ENCODE measurements at regions not wholly inside any gene's neighbourhood (a gene's known extent, or its start where the extent isn't known, plus 50 kb on each side); places are given as distances from the start of the nearest gene placed in this dataset.

DNA sequence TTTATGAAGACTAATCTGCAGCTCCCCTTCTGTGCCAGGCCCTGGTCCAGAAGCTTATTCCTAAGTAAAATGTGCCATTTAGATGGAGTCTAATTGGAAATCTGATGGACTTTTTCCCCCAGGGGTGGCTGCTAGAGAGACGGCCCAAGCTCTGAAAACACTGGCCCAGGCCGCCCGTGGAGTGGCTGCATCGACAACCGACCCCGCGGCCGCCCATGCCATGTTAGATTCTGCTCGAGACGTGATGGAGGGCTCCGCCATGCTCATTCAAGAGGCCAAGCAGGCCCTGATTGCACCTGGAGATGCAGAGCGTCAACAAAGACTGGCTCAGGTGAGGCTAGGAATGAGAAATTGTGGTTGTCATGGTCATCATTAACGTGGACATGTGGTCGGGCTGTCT is 305.8 kb upstream of the TPM1 start:
- Histone ChIP-seq H3K27ac (no peak overlapping the region), H3K9me2 (replicated peaks; ENCODE audit: insufficient read depth) (no peaks in the 10 kb centered on the region), H4K20me1 (ENCODE audit: insufficient read depth, poor library complexity, severe bottlenecking) (no peaks in the 10 kb centered on the region), H3K9me3 (ENCODE audit: low read depth) (no peaks in the 10 kb centered on the region), H3K4me2 (no peak overlapping the region), H3K4me3 (no peak overlapping the region), H3K27me3 (no peaks in the 10 kb centered on the region), H3K79me2 (no peaks in the 10 kb centered on the region), H3K36me3 (replicated peaks; ENCODE audit: insufficient read depth, low read depth) (no peaks in the 10 kb centered on the region), H2AFZ (no peak overlapping the region), H3K4me1 (ENCODE audit: insufficient read depth) (no peaks in the 10 kb centered on the region)
- 97% methylated on average over 14 of the region's 14 CpGs for WGBS (ENCODE audit: low lambda C conversion rate, missing lambda C conversion rate)
- no peak for DNase-seq (ENCODE audit: low spot score)
- TF ChIP-seq, protein P1, sequence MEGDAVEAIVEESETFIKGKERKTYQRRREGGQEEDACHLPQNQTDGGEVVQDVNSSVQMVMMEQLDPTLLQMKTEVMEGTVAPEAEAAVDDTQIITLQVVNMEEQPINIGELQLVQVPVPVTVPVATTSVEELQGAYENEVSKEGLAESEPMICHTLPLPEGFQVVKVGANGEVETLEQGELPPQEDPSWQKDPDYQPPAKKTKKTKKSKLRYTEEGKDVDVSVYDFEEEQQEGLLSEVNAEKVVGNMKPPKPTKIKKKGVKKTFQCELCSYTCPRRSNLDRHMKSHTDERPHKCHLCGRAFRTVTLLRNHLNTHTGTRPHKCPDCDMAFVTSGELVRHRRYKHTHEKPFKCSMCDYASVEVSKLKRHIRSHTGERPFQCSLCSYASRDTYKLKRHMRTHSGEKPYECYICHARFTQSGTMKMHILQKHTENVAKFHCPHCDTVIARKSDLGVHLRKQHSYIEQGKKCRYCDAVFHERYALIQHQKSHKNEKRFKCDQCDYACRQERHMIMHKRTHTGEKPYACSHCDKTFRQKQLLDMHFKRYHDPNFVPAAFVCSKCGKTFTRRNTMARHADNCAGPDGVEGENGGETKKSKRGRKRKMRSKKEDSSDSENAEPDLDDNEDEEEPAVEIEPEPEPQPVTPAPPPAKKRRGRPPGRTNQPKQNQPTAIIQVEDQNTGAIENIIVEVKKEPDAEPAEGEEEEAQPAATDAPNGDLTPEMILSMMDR (IDR thresholded peaks at IDR 0.05; ENCODE audit: poor library complexity): no peak
- TF ChIP-seq EZH2phosphoT487 (IDR thresholded peaks at IDR 0.05; ENCODE audit: low read depth, severe bottlenecking, unreplicated experiment) (no peak), EZH2 (IDR thresholded peaks at IDR 0.05; ENCODE audit: borderline replicate concordance) (no peak)

DNA sequence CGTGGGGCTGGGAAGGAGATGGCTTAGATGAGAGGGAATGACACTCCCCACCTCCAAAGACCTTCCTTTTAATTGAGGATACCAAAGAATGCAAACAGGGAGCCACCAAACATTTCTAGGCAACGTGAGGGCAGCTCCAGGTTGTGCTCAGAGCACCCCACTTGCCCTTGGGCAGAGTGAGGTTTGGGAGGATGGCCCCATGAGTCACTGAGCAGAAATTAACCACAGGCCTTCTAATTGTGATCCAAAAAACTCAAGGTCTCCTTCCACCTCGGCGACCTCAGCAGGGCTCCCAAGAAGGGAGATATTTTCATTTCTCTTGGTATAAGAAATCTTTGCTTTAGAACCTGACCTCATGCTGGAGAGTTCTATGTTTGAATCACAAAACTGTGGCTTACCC is 305.0 kb upstream of the TPM1 start:
- no peak overlapping the region for H3K27ac ChIP-seq
- no peaks in the 10 kb centered on the region for H3K27me3 ChIP-seq
- TF ChIP-seq, protein P1 (IDR thresholded peaks at IDR 0.05; ENCODE audit: poor library complexity): no peak
- TF ChIP-seq EZH2phosphoT487 (IDR thresholded peaks at IDR 0.05; ENCODE audit: low read depth, severe bottlenecking, unreplicated experiment) (no peak), EZH2 (IDR thresholded peaks at IDR 0.05; ENCODE audit: borderline replicate concordance) (no peak)
- H2AFZ ChIP-seq: no peak overlapping the region
- 98% methylated on average over 4 of the region's 4 CpGs for WGBS (ENCODE audit: low lambda C conversion rate, missing lambda C conversion rate)
- no peak overlapping the region for H3K4me3 ChIP-seq
- H3K9me3 ChIP-seq (ENCODE audit: low read depth): no peaks in the 10 kb centered on the region
- H4K20me1 ChIP-seq (ENCODE audit: insufficient read depth, poor library complexity, severe bottlenecking): no peaks in the 10 kb centered on the region
- no peak overlapping the region for H3K4me2 ChIP-seq
- peaks cover 3% of the 10 kb centered on the region for H3K4me1 ChIP-seq (ENCODE audit: insufficient read depth)
- no peak for DNase-seq (ENCODE audit: low spot score)
- no peaks in the 10 kb centered on the region for H3K36me3 ChIP-seq (replicated peaks; ENCODE audit: insufficient read depth, low read depth)
- H3K79me2 ChIP-seq: no peaks in the 10 kb centered on the region
- H3K9me2 ChIP-seq (replicated peaks; ENCODE audit: insufficient read depth): no peaks in the 10 kb centered on the region

GRCh38 chr15:62739082-62739481 is 303.5 kb upstream of the TPM1 start:
- Histone ChIP-seq H3K79me2 (no peaks in the 10 kb centered on the region), H2AFZ (no peak overlapping the region), H3K36me3 (replicated peaks; ENCODE audit: insufficient read depth, low read depth) (no peaks in the 10 kb centered on the region), H3K4me3 (no peak overlapping the region), H3K9me2 (replicated peaks; ENCODE audit: insufficient read depth) (no peaks in the 10 kb centered on the region), H3K4me1 (ENCODE audit: insufficient read depth) (peaks cover 3% of the 10 kb centered on the region), H3K4me2 (no peak overlapping the region), H3K27me3 (no peaks in the 10 kb centered on the region), H4K20me1 (ENCODE audit: insufficient read depth, poor library complexity, severe bottlenecking) (no peaks in the 10 kb centered on the region), H3K9me3 (ENCODE audit: low read depth) (no peaks in the 10 kb centered on the region), H3K27ac (no peak overlapping the region)
- DNase-seq (ENCODE audit: low spot score): no peak
- WGBS (ENCODE audit: low lambda C conversion rate, missing lambda C conversion rate): 89% methylated on average over 4 of the region's 4 CpGs
- TF ChIP-seq, protein P1 (IDR thresholded peaks at IDR 0.05; ENCODE audit: poor library complexity): no peak
- TF ChIP-seq EZH2phosphoT487 (IDR thresholded peaks at IDR 0.05; ENCODE audit: low read depth, severe bottlenecking, unreplicated experiment): no peak
- no peak for TF ChIP-seq EZH2 (IDR thresholded peaks at IDR 0.05; ENCODE audit: borderline replicate concordance)

DNA sequence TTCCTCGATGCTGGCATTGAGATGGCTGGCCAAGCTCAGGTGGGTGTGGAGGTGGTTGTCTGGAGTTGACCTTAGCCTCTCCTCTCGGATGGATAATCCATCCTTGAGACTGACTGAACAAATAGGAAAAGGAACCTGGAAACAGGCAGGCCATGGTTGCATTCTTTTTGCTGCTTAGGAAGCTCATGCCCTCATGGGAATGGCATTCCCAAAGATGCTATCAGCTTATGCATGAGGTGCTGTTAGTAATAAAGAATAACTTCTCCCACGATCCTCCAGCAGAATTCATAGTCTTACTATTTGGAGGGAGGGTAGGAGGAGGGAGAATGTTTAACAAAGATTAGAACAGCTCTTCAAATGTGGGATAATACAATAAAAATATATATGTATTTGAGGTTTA is 303.0 kb upstream of the TPM1 start:
- DNase-seq (ENCODE audit: low spot score): no peak
- no peaks in the 10 kb centered on the region for H3K36me3 ChIP-seq (replicated peaks; ENCODE audit: insufficient read depth, low read depth)
- peaks cover 3% of the 10 kb centered on the region for H3K4me1 ChIP-seq (ENCODE audit: insufficient read depth)
- H4K20me1 ChIP-seq (ENCODE audit: insufficient read depth, poor library complexity, severe bottlenecking): no peaks in the 10 kb centered on the region
- H3K79me2 ChIP-seq: no peaks in the 10 kb centered on the region
- no peaks in the 10 kb centered on the region for H3K9me2 ChIP-seq (replicated peaks; ENCODE audit: insufficient read depth)
- TF ChIP-seq EZH2 (IDR thresholded peaks at IDR 0.05; ENCODE audit: borderline replicate concordance) (no peak), EZH2phosphoT487 (IDR thresholded peaks at IDR 0.05; ENCODE audit: low read depth, severe bottlenecking, unreplicated experiment) (no peak)
- TF ChIP-seq, protein P1 (IDR thresholded peaks at IDR 0.05; ENCODE audit: poor library complexity): no peak
- H2AFZ ChIP-seq: no peak overlapping the region
- H3K9me3 ChIP-seq (ENCODE audit: low read depth): no peaks in the 10 kb centered on the region
- no peak overlapping the region for H3K27ac ChIP-seq
- no peak overlapping the region for H3K4me2 ChIP-seq
- no peak overlapping the region for H3K4me3 ChIP-seq
- no peaks in the 10 kb centered on the region for H3K27me3 ChIP-seq
- WGBS (ENCODE audit: low lambda C conversion rate, missing lambda C conversion rate): 72% methylated on average over 3 of the region's 3 CpGs
